Mammary epithelial cell (primary cell): ENCODE measurements at regions not wholly inside any gene's neighbourhood (a gene's known extent, or its start where the extent isn't known, plus 50 kb on each side); places are given as distances from the start of the nearest gene placed in this dataset.
"Not testable (repeated sequence)": the region's sequence is repeated elsewhere in the genome, so short reads cannot be mapped to it uniquely, and the experiment has no call there.

Experiments
- CTCF ChIP-seq, 2 donors: IDR thresholded peaks in 1 of 2; conservative IDR thresholded peaks in 1 of 2; 2 replicates each; pipeline ENCODE4 v1.5.1; 2011 to 2012; ENCODE audit warnings: inconsistent platforms in 2 of 2, low read length in 2 of 2, mild to moderate bottlenecking in 2 of 2, control low read depth in 1 of 2, low read depth in 1 of 2; ENCODE audit not compliant: insufficient read depth in 1 of 2; ENCODE audit errors: extremely low read depth in 1 of 2
- EZH2 ChIP-seq: IDR thresholded peaks from 2 replicates; pipeline ENCODE4 v1.6.1; 2012; ENCODE audit warnings: low read length, inconsistent platforms, borderline replicate concordance

GRCh38 chr16:33027121-33027520 lies 166.9 kb upstream of the TP53TG3C start:
- not testable (repeated sequence) for TF ChIP-seq CTCF (conservative IDR thresholded peaks at IDR 0.05 in 1 of 2, IDR thresholded peaks at IDR 0.05 in 1 of 2; ENCODE audit: extremely low read depth in 1 of 2, insufficient read depth in 1 of 2, low read depth in 1 of 2, low read length in 2 of 2); EZH2
